GM23338 (cell line): ENCODE measurements at regions not wholly inside any gene's neighbourhood (a gene's known extent, or its start where the extent isn't known, plus 50 kb on each side); places are given as distances from the start of the nearest gene placed in this dataset.

ENCODE experiments used
- ATAC-seq: fragments of 200-7000 bp; cut with Tn5 transposase; 3 replicates; pipeline ENCODE4 v1.9.1; 2020
- DNase-seq: peaks from one replicate; pipeline ENCODE4 v3.0.0-alpha.2; 2015; ENCODE audit warnings: low spot score
- H2AFZ ChIP-seq: fragments of 200-600 bp; sonication (generic); 2 replicates; pipeline ENCODE4 v1.8.0; 2016; ENCODE audit warnings: antibody characterized with exemption, mild to moderate bottlenecking, moderate library complexity
- H3F3A ChIP-seq: fragments of 200-600 bp; sonication (generic); replicated peaks from 2 replicates; pipeline ENCODE4 v1.8.0; 2017; ENCODE audit warnings: antibody characterized with exemption, mixed run types, low read depth
- H3K27ac ChIP-seq: fragments of 200-600 bp; sonication (generic); 2 replicates; pipeline ENCODE4 v1.6.1; 2016; ENCODE audit warnings: low read depth
- H3K27me3 ChIP-seq: fragments of 200-600 bp; sonication (generic); 2 replicates; pipeline ENCODE4 v1.8.0; 2016; ENCODE audit warnings: mild to moderate bottlenecking, mixed run types, moderate library complexity; ENCODE audit not compliant: insufficient read depth
- H3K36me3 ChIP-seq: fragments of 200-600 bp; sonication (generic); 2 replicates; pipeline ENCODE4 v1.8.0; 2016; ENCODE audit warnings: mild to moderate bottlenecking; ENCODE audit not compliant: insufficient read depth
- H3K4me1 ChIP-seq: fragments of 200-600 bp; sonication (generic); 2 replicates; pipeline ENCODE4 v1.8.0; 2016; ENCODE audit warnings: mild to moderate bottlenecking, moderate library complexity; ENCODE audit not compliant: insufficient read depth
- H3K4me2 ChIP-seq: fragments of 200-600 bp; sonication (generic); 2 replicates; pipeline ENCODE4 v1.7.1; 2017; ENCODE audit warnings: mixed run types
- H3K4me3 ChIP-seq: fragments of 200-600 bp; sonication (generic); 2 replicates; pipeline ENCODE4 v1.6.1; 2016; ENCODE audit warnings: mixed run types
- H3K79me2 ChIP-seq: fragments of 200-600 bp; sonication (generic); replicated peaks from 2 replicates; pipeline ENCODE4 v1.8.0; 2017; ENCODE audit warnings: mild to moderate bottlenecking; ENCODE audit not compliant: insufficient read depth
- H3K9me2 ChIP-seq: fragments of 200-600 bp; sonication (generic); 2 replicates; pipeline ENCODE4 v1.8.0; 2017; ENCODE audit not compliant: insufficient read depth
- H4K20me1 ChIP-seq: fragments of 200-600 bp; sonication (generic); replicated peaks from 2 replicates; pipeline ENCODE4 v1.8.0; 2017; ENCODE audit warnings: mild to moderate bottlenecking; ENCODE audit not compliant: insufficient read depth
- H3K27ac Mint-ChIP-seq: 2 replicates; pipeline ENCODE4 v1.8.0; 2020; ENCODE audit warnings: inconsistent platforms, mild to moderate bottlenecking, moderate library complexity, mixed read lengths
- H3K27me3 Mint-ChIP-seq: 3 replicates; pipeline ENCODE4 v1.8.0; 2022; ENCODE audit warnings: low read depth, mild to moderate bottlenecking, moderate library complexity, mixed read lengths, inconsistent platforms; ENCODE audit not compliant: insufficient read depth, poor library complexity
- H3K36me3 Mint-ChIP-seq: 3 replicates; pipeline ENCODE4 v1.8.0; 2021; ENCODE audit warnings: low read depth, mild to moderate bottlenecking, inconsistent platforms, moderate library complexity, mixed read lengths
- H3K4me1 Mint-ChIP-seq: 3 replicates; pipeline ENCODE4 v1.8.0; 2020; ENCODE audit warnings: mild to moderate bottlenecking, inconsistent platforms, mixed read lengths
- H3K4me3 Mint-ChIP-seq: 3 replicates; pipeline ENCODE4 v1.8.0; 2021; ENCODE audit warnings: moderate library complexity, mild to moderate bottlenecking, inconsistent platforms, mixed read lengths
- H3K9me3 Mint-ChIP-seq: 3 replicates; pipeline ENCODE4 v1.8.0; 2020; ENCODE audit warnings: moderate library complexity, mild to moderate bottlenecking, inconsistent platforms, mixed read lengths
- CREB1 ChIP-seq: fragments of 250-450 bp; sonication (Bioruptor Pico); IDR thresholded peaks from 2 replicates; pipeline ENCODE4 v1.5.0; 2020; ENCODE audit warnings: low read depth, mild to moderate bottlenecking, moderate library complexity
- CTCF ChIP-seq, 2 experiments: fragments of 200-600 bp in 1 of 2; sonication (generic) in 1 of 2; conservative IDR thresholded peaks; 2 replicates each; pipeline versions ENCODE4 v1.5.1 to v1.6.1; 2016 to 2017; ENCODE audit warnings: antibody characterized with exemption in 2 of 2, low read depth in 2 of 2, mild to moderate bottlenecking in 2 of 2, moderate library complexity in 1 of 2
- ETS1 ChIP-seq: IDR thresholded peaks from 2 replicates; pipeline ENCODE4 v1.6.1; 2016; ENCODE audit warnings: antibody characterized with exemption
- EZH2phosphoT487 ChIP-seq: fragments of 200-600 bp; sonication (generic); IDR thresholded peaks from one replicate; pipeline ENCODE4 v1.8.1; 2018; ENCODE audit warnings: antibody characterized with exemption; ENCODE audit not compliant: unreplicated experiment
- JUNB ChIP-seq: IDR thresholded peaks from one replicate; pipeline ENCODE4 v1.6.1; 2016; ENCODE audit warnings: antibody characterized with exemption; ENCODE audit not compliant: unreplicated experiment
- POLR2AphosphoS5 ChIP-seq: IDR thresholded peaks from 2 replicates; pipeline ENCODE4 v1.6.1; 2016; ENCODE audit warnings: antibody characterized with exemption, low read depth
- REST ChIP-seq: IDR thresholded peaks from one replicate; pipeline ENCODE4 v1.6.1; 2018; ENCODE audit warnings: antibody characterized with exemption; ENCODE audit not compliant: unreplicated experiment
- STAT1 ChIP-seq: IDR thresholded peaks from one replicate; pipeline ENCODE4 v1.6.1; 2016; ENCODE audit warnings: antibody characterized with exemption; ENCODE audit not compliant: unreplicated experiment
- ZNF114 ChIP-seq: fragments of 250-450 bp; sonication (Bioruptor Pico); IDR thresholded peaks from 2 replicates; pipeline ENCODE4 v1.5.0; 2020; ENCODE audit warnings: mild to moderate bottlenecking, moderate library complexity

DNA sequence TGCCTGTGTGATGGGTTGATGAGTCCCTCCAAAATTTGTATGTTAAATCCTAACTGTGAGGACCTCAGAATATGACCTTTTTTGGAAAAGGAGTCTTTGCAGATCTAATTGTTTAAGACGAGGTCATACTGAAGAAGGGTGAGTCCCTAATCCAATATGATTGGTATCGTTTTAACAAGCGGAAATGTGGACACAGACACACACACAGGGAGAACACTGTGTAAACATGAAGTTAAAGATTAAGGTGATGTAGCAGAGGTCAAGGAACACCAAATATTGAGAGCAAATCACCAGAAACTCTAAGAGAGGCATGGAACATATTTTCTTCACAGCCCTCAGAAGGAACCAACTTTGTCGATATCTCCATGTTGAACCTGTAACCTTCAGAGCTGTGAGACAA lies 1106.7 kb downstream of the SLC6A15 start:
- DNase-seq (no peak), ATAC-seq (no peak)
- Mint-ChIP-seq H3K4me3 (no peak overlapping the region), H3K36me3 (no peaks in the 10 kb centered on the region), H3K27me3 (no peaks in the 10 kb centered on the region), H3K9me3 (no peaks in the 10 kb centered on the region), H3K4me1 (no peaks in the 10 kb centered on the region), H3K27ac (no peak overlapping the region)
- Histone ChIP-seq H3F3A (no peaks in the 10 kb centered on the region), H3K9me2 (no peaks in the 10 kb centered on the region), H3K36me3 (no peaks in the 10 kb centered on the region), H3K4me2 (no peak overlapping the region), H3K27ac (no peak overlapping the region), H4K20me1 (no peaks in the 10 kb centered on the region), H3K4me3 (no peak overlapping the region), H3K4me1 (no peaks in the 10 kb centered on the region), H3K27me3 (no peaks in the 10 kb centered on the region), H3K79me2 (no peaks in the 10 kb centered on the region), H2AFZ (no peak overlapping the region)
- TF ChIP-seq STAT1 (no peak), EZH2phosphoT487 (no peak), CTCF (conservative IDR thresholded peaks at IDR 0.05; ENCODE audit: low read depth in 2 of 2) (no peak), ZNF114 (no peak), POLR2AphosphoS5 (no peak), JUNB (no peak), REST (no peak)

DNA sequence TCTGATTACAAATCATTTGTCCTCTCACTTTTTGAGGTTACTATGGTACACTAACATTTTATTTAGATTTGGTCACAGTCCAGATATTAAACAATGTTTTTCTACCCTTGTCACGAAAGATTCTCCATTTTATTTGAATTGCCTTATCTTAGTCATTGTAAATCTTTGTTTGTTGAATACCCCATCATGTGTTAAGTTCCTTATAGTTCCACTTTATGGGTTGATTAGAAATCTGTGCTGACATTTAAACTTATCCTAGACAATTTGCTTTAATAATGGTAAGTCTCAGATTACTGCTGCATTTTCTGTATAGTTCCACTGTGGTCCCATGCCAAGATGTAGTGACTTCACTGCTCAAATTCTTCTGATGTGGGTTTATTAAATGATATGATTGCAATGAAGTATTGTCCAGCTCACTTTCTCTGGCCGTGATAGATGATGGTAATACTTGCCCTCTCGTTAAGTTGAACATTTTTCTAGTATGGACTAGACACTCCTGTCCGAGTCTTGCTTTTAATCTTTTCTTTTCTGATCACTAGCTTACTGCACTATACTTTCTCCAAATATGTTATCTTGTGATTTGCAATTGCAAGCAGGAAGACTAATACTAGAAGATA lies 1107.3 kb downstream of the SLC6A15 start:
- H3K4me3 Mint-ChIP-seq: no peak overlapping the region
- H3K4me3 ChIP-seq: no peak overlapping the region
- H2AFZ ChIP-seq: no peak overlapping the region
- H3K36me3 ChIP-seq: no peaks in the 10 kb centered on the region
- H3K36me3 Mint-ChIP-seq: no peaks in the 10 kb centered on the region
- H3K4me2 ChIP-seq: no peak overlapping the region
- H4K20me1 ChIP-seq: no peaks in the 10 kb centered on the region
- H3F3A ChIP-seq: no peaks in the 10 kb centered on the region
- no peak for DNase-seq
- H3K27me3 Mint-ChIP-seq: no peaks in the 10 kb centered on the region
- no peaks in the 10 kb centered on the region for H3K4me1 ChIP-seq
- H3K9me2 ChIP-seq: no peaks in the 10 kb centered on the region
- no peaks in the 10 kb centered on the region for H3K4me1 Mint-ChIP-seq
- H3K27ac ChIP-seq: no peak overlapping the region
- H3K79me2 ChIP-seq: no peaks in the 10 kb centered on the region
- H3K27ac Mint-ChIP-seq: no peak overlapping the region
- no peaks in the 10 kb centered on the region for H3K9me3 Mint-ChIP-seq
- ATAC-seq: no peak
- no peaks in the 10 kb centered on the region for H3K27me3 ChIP-seq
- TF ChIP-seq JUNB: no peak
- no peak for TF ChIP-seq CREB1 (CRISPR knock-in tag)
- no peak for TF ChIP-seq EZH2phosphoT487
- TF ChIP-seq REST: no peak
- no peak for TF ChIP-seq POLR2AphosphoS5
- no peak for TF ChIP-seq ETS1
- TF ChIP-seq STAT1: no peak
